Iris pigment epithelial cell (primary cell): ENCODE measurements at regions not wholly inside any gene's neighbourhood (a gene's known extent, or its start where the extent isn't known, plus 50 kb on each side); places are given as distances from the start of the nearest gene placed in this dataset.
"Not testable (repeated sequence)": the region's sequence is repeated elsewhere in the genome, so short reads cannot be mapped to it uniquely, and the experiment has no call there.

Experiments
- DNase-seq: peaks from one replicate; pipeline ENCODE4 v3.0.0-alpha.2; 2011; ENCODE audit warnings: low read depth

DNA sequence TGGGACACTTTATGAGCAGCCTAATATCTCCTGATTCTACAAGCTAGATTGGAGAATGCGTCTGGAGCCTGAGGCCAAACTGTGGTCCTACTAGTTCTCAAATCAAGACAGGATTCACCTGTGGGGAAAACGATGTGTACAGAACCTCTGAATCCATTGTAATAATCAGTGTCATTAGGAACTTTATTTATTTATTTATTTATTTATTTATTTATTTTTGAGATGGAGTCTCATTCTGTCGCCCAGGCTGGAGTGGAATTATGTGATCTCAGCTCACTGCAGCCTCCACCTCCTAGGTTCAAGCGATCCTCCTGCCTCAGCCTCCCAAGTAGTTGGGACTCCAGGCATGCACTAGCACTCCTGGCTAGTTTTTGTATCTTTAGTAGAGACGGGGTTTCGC, 52.6 kb upstream of the KIF26B start:
- not testable (repeated sequence) for DNase-seq

GRCh38 chr1:245099401-245099800, 55.4 kb upstream of the KIF26B start:
- DNase-seq = no peak

DNA sequence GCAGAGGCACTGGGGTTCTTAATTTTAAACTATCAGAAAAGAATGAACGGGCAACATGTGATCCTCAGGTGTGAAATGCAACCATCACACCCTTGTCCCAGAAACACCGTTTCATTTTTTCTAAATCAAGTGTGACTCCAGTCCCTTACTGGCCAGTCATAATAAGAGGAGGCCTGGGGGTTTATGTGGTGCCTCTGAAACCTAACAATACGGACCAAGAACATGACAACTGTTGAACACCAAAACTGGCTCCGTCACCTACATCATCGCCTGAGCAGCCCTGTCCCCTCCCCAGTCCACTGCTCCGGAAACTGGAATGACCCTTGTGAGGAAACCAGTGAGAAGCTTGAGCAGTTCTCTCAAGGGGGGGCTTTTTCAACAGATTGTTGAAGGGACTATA, 55.9 kb upstream of the KIF26B start:
- DNase-seq = no peak

- DNase-seq = no peak
These were observed 58.3 kb upstream of the KIF26B start for GRCh38 chr1:245096311-245097066.

- DNase-seq = no peak
These were observed 58.9 kb upstream of the KIF26B start for GRCh38 chr1:245095903-245096302.

- no peak for DNase-seq
These were observed 59.8 kb upstream of the KIF26B start for GRCh38 chr1:245094954-245095353.

GRCh38 chr1:245094092-245094491, 60.7 kb upstream of the KIF26B start:
- no peak for DNase-seq

DNA sequence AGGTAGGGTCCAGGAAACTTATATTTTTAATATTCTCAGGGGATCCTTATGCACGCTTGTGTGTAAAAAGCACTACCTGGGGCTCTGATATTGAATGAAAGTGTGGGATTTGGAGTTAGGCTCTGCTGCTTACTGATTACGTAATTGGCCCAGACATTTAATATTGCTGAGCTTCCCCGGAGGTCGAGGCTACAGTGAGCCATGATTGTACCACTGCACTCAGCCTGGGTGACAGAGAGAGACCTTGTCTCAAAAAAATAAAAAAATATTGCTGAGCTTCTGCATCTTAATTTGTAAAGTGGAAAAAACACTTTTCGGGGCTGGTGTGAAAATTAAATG, 62.2 kb upstream of the KIF26B start:
- DNase-seq = peak; percentile 45

DNA sequence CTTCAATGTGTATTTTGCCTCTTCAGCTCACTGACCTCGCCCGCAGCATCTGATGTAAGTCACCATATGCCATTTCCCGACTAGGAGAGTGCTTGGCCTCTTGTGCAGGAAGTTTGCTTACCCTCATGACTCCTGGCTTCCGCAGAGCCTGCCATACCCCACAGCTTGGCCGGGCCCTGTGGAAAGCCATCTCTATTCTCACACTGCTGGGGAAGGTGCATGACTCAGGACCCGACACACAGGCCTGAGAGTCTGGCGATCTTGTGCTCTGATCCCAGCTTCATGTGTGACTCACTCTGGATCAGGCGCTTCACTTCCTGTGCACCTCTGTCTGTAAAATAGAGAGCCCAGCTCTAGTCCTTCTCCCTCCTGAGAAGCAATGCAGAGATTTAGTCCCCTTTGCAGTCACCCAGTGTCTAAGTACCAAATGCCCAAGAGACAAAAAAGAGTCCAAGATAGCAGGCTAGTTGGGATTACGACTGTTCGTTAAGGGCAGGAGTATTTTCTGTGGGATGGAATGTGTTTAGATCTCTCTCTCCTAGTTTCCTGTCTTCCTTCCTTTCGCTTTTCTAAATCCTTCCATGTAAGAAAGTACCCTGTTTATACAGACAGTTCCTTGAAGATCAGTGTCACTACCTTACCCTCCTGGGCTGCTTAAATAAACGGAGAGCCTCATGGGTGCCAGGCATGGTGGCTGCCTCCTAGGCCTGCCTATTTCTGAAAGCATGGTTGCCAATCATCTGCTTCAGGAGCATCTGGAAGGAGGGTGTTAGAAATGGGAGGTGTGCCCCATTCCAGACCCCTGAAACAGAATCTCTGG, 62.8 kb upstream of the KIF26B start:
- DNase-seq = peak; percentile 99

DNA sequence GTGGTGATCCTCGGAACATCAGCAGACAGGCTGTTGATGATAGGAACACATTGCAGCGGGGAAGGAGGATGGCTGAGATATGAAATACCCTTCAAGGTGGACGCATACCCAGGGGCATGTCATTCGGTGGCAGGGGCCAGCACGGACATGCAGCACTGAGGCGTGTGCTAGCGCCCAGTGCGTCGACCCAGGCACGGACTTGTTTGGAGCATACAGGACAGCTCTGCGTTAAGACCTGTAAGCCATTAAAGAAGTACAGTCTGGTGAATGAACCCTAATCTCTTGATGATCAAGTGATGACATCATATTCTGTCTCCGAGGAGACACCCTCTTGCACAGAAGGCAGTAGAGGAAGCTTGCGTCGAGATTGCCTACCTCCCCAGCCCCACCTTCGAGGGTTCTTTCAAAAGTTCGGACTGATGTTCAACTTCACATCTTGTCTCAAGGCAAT, 63.6 kb upstream of the KIF26B start:
- DNase-seq = peak; percentile 69

DNA sequence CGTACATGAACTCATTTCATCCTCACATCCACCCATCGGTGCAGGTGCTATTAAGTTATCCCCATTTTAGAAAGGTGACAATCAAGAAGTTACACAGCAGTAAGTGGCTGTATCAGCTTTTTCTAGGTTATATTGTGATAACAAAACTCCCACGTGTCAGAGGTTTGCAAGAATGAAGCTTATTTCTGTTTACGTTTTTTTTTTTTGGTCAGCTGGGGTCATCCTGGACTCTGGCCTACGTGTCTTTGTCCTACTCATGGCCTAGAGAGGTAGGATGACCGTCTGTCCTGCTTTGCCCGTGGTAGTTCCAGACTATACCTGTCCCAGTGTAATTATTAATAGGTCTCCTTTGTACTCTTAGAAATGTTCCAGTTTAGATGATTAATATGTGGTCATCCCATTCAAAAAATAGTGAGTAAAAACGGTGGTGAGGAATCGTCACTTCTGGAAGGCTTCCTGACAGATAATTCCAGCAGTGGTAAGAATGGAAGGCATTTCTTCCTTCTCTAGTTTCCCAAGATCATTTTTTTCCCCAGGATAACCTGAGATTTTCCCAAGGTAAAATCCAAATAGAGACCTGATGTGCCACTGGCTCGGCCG, 64.2 kb upstream of the KIF26B start:
- DNase-seq = no peak

GRCh38 chr1:245087723-245088122, 67.1 kb upstream of the KIF26B start:
- no peak for DNase-seq

DNA sequence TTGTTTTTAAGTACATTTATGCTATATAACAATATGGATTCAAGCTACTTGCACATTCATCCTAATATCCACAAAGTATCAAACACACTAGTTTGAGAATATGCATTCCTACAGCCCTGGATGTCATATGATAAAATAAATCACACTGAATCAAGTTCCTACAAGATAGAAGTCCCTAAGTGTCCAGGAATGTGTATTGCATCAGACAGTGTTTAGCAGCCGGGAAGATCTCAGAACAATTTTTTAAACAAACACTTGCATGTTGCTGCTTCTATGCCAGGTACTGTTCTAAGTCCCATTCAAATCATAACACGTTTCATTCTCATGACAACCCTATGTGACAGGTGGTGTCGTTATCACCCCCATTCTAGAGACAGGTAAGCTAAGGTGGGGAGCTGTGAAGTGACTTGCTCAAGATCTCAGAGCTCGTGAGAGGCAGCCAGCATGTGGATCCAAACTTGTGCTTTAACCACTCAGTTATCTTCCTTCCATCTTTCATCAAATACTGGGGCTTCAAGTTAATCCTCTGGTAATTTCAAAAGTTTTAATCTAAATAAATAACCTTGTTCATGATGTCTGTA, 68.3 kb upstream of the KIF26B start:
- DNase-seq = peak; percentile 86

GRCh38 chr1:245085508-245086095, 69.2 kb upstream of the KIF26B start:
- DNase-seq = peak; percentile 96

GRCh38 chr1:245084551-245084950, 70.2 kb upstream of the KIF26B start:
- peak; percentile 48 for DNase-seq

- peak; percentile 74 for DNase-seq
These were observed 75.7 kb upstream of the KIF26B start for GRCh38 chr1:245079021-245079609.

DNA sequence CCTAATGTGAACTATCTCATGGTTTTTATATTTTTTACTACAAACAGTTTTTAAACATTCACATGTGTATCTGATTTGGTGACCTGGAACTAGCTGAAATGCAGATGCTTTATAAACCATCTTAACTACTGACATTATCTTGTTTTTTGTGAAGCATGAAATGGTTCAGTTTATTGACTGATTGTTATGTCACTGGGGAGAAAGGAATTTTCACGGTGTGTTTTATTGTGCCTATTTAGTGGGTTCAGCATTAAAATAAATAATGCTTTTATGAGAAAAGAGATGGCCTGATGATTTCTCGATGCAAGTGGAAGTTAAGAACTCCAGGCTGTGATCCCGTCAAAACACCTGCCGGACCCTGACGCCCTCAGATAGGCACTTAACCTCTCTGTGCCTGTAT, 79.9 kb upstream of the KIF26B start:
- DNase-seq = no peak

GRCh38 chr1:245074232-245074747, 80.5 kb upstream of the KIF26B start:
- peak; percentile 72 for DNase-seq

- DNase-seq = no peak
These were observed 83.8 kb upstream of the KIF26B start for GRCh38 chr1:245070836-245071615.

DNA sequence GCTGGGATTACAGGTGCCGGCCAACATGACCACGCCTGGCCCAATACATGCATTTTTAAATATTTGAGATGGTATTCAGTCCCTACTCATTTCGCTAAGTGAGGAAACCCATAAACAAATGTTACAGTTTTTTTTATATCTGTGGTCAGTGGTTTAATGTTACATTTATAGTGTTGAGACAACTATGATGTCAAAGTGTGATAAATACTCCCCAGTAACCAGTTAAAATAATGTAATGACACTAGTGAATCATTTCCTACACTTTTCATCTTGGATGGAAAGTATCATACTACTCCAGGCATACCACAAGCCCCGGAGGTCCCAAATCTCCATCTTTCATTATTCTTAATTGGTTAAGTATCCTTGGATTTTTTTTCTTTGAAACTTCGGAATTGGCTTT, 87.5 kb upstream of the KIF26B start:
- peak; percentile 45 for DNase-seq
